Stimulated activated naive B cell treated with anti-CD40 and anti-IgM and Interleukin-4, amounts not matched to agents 10 μg/mL and 1 μg/mL and 100 μg/mL, for 72 hours (primary cell): ENCODE measurements at regions not wholly inside any gene's neighbourhood (a gene's known extent, or its start where the extent isn't known, plus 50 kb on each side); places are given as distances from the start of the nearest gene placed in this dataset.
"Not testable (repeated sequence)": the region's sequence is repeated elsewhere in the genome, so short reads cannot be mapped to it uniquely, and the experiment has no call there.

ENCODE experiments used
- ATAC-seq, 2 donors: fragments of 150-1000 bp; cut with Tn5 transposase; replicated peaks; 2 replicates each; pipeline ENCODE4 v1.10.0; 2021; ENCODE audit warnings: moderate library complexity in 1 of 2
- DNase-seq: peaks from one replicate; pipeline ENCODE4 v3.0.0; 2021
- H3K27ac Mint-ChIP-seq: one replicate; pipeline ENCODE4 v1.8.0; 2022; ENCODE audit warnings: mild to moderate bottlenecking, mixed read lengths
- H3K27me3 Mint-ChIP-seq, 2 donors: one replicate each; pipeline ENCODE4 v1.8.0; 2022; ENCODE audit warnings: mixed read lengths in 2 of 2
- H3K36me3 Mint-ChIP-seq, 2 donors: one replicate each; pipeline ENCODE4 v1.8.0; 2022; ENCODE audit warnings: mixed read lengths in 2 of 2, mild to moderate bottlenecking in 1 of 2
- H3K4me1 Mint-ChIP-seq, 2 donors: one replicate each; pipeline ENCODE4 v1.8.0; 2022; ENCODE audit warnings: mixed read lengths in 2 of 2, mild to moderate bottlenecking in 1 of 2
- H3K4me3 Mint-ChIP-seq, 2 donors: one replicate each; pipeline ENCODE4 v1.8.0; 2022; ENCODE audit warnings: mild to moderate bottlenecking in 2 of 2, mixed read lengths in 2 of 2, moderate library complexity in 1 of 2
- H3K9me3 Mint-ChIP-seq, 2 donors: one replicate each; pipeline ENCODE4 v1.8.0; 2022; ENCODE audit warnings: mixed read lengths in 2 of 2, mild to moderate bottlenecking in 1 of 2

DNA sequence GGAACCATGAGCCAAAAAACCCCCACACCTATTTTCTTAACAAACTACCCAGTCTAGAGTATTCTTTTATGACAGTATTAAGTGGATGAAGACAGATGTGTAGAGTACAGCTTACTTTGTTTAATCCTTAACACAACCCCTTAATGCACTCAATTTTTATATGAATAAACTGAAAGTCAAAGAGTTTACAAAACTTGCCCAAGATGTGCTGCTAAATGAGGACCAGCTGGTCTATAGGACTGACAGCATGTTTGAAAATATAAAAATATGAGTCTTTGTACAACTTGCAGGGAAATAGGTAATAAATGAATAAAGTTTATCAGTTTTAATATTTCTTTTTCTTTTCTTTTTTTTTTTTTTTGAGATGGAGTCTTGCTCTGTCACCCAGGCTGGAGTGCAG is 102.3 kb downstream of the ZFY start:
- Mint-ChIP-seq H3K36me3 (no peaks in the 10 kb centered on the region), H3K27me3 (no peaks in the 10 kb centered on the region), H3K4me3 (no peak overlapping the region), H3K9me3 (no peaks in the 10 kb centered on the region), H3K4me1 (peaks cover 0 to 40% of the 10 kb centered on the region in 2 donors), H3K27ac (no peak overlapping the region)
- ATAC-seq (no peak), DNase-seq (no peak)

DNA sequence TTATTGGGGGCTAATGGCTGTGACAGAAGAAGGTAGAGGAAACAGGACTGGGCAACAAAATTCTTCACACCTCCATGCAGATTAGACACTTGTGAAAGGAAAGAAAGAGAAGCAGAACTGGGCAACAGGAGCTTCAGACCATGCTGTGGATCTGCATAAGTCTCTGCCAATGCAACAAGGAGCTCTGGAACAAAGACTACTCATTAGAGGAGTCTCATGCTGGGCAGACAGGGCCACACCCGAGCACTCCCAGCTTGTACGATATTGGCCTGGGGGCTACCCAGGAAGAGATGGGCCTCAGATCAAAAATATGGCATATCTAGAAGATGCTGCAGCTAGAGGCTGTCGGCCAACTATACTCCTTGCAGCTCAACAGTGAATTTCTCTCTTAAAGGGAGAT is 105.2 kb downstream of the ZFY start:
- H3K4me1 Mint-ChIP-seq: peaks cover 0 to 24% of the 10 kb centered on the region in 2 donors
- ATAC-seq (no peak), DNase-seq (no peak)
- H3K9me3 Mint-ChIP-seq: no peaks in the 10 kb centered on the region
- H3K36me3 Mint-ChIP-seq: no peaks in the 10 kb centered on the region
- H3K27me3 Mint-ChIP-seq: no peaks in the 10 kb centered on the region
- no peak overlapping the region for H3K4me3 Mint-ChIP-seq
- no peak overlapping the region for H3K27ac Mint-ChIP-seq

DNA sequence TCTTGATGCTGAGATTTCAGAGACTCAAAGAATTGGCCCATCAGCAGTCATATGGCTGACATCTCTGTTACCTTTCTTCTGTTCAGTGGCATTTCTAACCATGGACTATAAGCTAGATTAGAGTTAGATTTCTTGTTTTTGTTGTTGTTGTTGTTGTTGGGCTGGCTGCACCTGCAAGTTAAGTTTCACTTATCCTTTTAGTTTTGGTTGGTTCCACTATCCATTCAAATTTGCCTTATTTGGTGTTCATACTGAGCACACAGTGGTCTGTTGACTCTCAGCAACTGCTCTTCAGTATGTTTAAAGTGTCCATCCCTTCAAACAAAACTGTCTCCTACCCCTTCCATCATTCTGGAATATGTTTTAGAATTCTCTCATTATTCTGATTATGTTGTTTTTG is 106.8 kb downstream of the ZFY start:
- no peak for DNase-seq
- Mint-ChIP-seq H3K4me3 (no peak overlapping the region), H3K36me3 (no peaks in the 10 kb centered on the region), H3K4me1 (peaks cover 0 to 31% of the 10 kb centered on the region in 2 donors), H3K27me3 (no peaks in the 10 kb centered on the region), H3K9me3 (no peaks in the 10 kb centered on the region), H3K27ac (no peak overlapping the region)
- ATAC-seq: no peak

DNA sequence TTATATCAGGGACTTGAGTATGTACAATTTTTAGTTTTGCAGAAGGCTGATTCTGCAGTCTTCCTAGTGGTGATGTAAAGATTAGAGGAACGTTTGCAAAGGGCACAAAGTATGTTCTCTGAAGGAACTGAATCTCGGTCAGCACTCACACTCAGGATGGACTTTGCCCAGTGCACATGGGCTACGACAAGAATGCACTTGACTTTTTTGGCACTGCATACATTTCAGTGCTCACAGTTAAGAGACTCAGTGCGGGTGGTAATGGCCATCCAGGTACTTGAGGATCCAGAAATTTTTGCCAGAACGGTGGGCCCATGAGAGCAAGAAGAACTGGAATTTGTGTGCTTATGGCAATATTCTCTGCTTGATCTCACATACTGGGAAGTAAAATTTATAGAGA is 107.7 kb downstream of the ZFY start:
- Mint-ChIP-seq H3K4me3 (no peak overlapping the region), H3K36me3 (no peaks in the 10 kb centered on the region), H3K4me1 (peaks cover 0 to 35% of the 10 kb centered on the region in 2 donors), H3K27ac (no peak overlapping the region), H3K27me3 (no peaks in the 10 kb centered on the region), H3K9me3 (no peaks in the 10 kb centered on the region)
- ATAC-seq (no peak), DNase-seq (no peak)

DNA sequence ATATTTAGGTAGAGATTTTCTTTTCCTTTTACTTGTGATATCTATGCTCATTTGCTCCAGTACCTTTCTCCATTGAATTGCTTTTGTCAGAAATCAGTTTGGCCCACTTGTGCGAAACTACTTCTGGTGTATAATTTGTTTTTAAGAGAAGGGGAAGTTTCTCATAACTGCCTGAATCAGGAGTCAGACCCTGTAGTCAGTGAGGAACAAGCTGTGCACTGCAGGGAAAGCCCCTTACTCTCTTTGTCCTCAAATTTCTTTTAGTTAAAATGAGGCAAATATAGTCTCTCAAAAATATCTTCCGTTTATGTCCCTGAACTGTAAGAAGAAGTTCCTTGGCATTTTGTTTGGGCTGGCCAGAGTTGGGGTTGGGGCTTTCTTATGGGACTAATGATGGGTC is 109.9 kb downstream of the ZFY start:
- peaks cover 0 to 43% of the 10 kb centered on the region in 2 donors for H3K4me1 Mint-ChIP-seq
- H3K4me3 Mint-ChIP-seq: no peak overlapping the region
- no peaks in the 10 kb centered on the region for H3K27me3 Mint-ChIP-seq
- ATAC-seq: peak in 1 of 2 donors; percentile 46
- no peaks in the 10 kb centered on the region for H3K36me3 Mint-ChIP-seq
- H3K27ac Mint-ChIP-seq: no peak overlapping the region
- H3K9me3 Mint-ChIP-seq: no peaks in the 10 kb centered on the region
- DNase-seq: no peak

DNA sequence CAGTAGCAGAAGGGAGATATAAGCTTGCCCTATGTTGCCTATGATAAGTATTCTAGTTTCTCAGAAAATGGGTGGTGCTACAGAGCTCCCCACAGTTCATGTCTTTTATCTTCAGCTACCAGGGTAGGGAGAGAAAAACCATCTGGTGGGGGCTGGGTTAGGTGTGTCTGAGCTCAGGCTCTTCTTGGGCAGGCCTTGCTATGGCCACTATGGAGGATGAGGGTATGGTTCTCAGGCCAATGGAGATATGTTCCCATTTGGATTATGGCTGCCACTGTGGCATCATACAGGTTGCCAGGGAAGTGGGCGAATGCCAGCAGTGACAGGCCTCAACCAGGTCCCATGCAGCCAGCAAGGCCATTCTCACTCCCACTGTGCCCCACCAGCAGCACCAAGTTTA is 120.3 kb downstream of the ZFY start:
- not testable (repeated sequence) for H3K36me3 Mint-ChIP-seq, ATAC-seq, H3K27ac Mint-ChIP-seq, H3K4me1 Mint-ChIP-seq, H3K4me3 Mint-ChIP-seq, DNase-seq, H3K9me3 Mint-ChIP-seq, H3K27me3 Mint-ChIP-seq

DNA sequence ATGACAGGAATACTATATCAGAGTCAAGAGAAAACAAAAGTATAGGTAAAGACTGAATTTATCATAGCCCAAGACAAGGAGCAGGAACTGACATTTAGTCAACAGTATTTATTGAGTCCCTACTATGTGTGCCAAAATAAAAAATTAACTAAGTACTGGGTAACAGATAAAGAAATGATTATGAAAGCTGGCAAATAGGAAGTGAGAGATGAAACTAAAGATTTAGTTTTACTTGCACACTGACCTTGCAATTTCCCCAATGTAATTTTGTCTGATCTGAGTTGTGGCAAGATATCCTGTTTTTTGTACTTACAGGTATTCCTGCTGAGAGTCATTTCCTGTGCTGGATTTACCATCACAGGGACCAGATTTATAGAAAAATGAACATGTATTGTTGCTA is 123.2 kb downstream of the ZFY start:
- H3K27ac Mint-ChIP-seq, H3K27me3 Mint-ChIP-seq, H3K4me3 Mint-ChIP-seq, H3K9me3 Mint-ChIP-seq, H3K4me1 Mint-ChIP-seq, H3K36me3 Mint-ChIP-seq, DNase-seq: not testable (repeated sequence)
- peak in 1 of 2 donors; percentile 23 for ATAC-seq

GRCh38 chrY:3060671-3061070 is 125.5 kb downstream of the ZFY start:
- DNase-seq, H3K27ac Mint-ChIP-seq, H3K4me3 Mint-ChIP-seq, H3K4me1 Mint-ChIP-seq, H3K36me3 Mint-ChIP-seq, H3K9me3 Mint-ChIP-seq, ATAC-seq, H3K27me3 Mint-ChIP-seq: not testable (repeated sequence)

GRCh38 chrY:3088149-3088548 is 153.0 kb downstream of the ZFY start:
- DNase-seq, ATAC-seq, H3K9me3 Mint-ChIP-seq, H3K27ac Mint-ChIP-seq, H3K4me3 Mint-ChIP-seq, H3K4me1 Mint-ChIP-seq, H3K27me3 Mint-ChIP-seq, H3K36me3 Mint-ChIP-seq: not testable (repeated sequence)

DNA sequence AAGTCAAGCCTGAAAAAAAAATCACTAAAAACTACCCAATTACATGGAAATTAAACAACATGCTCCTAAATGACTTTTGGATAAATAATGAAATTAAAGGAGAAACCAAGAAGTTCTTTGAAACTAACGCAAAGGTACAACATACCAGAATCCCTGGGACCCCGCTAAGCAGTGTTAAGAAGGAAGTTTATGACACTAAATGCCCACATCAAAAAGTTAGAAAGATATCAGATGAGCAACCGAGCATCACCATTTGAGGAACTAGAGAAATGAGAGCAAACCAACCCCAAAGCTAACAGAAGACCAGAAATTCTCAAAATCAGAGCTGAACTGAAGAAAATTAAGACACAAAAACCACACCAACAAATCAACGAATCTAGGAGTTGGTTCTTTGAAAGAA is 173.5 kb downstream of the ZFY start:
- H3K4me3 Mint-ChIP-seq, DNase-seq, H3K4me1 Mint-ChIP-seq, ATAC-seq, H3K36me3 Mint-ChIP-seq, H3K27me3 Mint-ChIP-seq, H3K9me3 Mint-ChIP-seq, H3K27ac Mint-ChIP-seq: not testable (repeated sequence)

DNA sequence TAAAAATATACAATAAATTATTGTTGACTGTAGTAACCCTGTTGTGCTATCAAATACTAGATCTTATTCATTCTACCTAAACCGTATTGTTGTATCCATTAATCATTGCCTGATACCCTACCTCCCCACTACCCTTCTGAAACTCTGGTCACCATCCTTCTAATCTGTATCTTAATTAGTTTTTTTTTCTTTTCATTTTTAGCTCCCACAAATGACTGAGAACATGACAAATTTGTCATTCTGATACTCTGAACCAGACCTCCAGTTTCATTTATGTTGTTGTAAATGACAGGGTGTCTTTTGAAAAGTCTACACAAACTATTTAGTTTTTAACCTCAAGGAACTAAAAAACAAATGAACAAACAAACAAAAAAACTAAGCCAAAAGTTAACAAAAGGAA is 185.1 kb downstream of the ZFY start:
- H3K4me3 Mint-ChIP-seq, H3K4me1 Mint-ChIP-seq, H3K9me3 Mint-ChIP-seq, H3K27ac Mint-ChIP-seq, H3K27me3 Mint-ChIP-seq, DNase-seq, H3K36me3 Mint-ChIP-seq, ATAC-seq: not testable (repeated sequence)

GRCh38 chrY:3120716-3121115 is 185.5 kb downstream of the ZFY start:
- not testable (repeated sequence) for DNase-seq, H3K27ac Mint-ChIP-seq, H3K27me3 Mint-ChIP-seq, H3K9me3 Mint-ChIP-seq, H3K4me1 Mint-ChIP-seq, ATAC-seq, H3K36me3 Mint-ChIP-seq, H3K4me3 Mint-ChIP-seq

DNA sequence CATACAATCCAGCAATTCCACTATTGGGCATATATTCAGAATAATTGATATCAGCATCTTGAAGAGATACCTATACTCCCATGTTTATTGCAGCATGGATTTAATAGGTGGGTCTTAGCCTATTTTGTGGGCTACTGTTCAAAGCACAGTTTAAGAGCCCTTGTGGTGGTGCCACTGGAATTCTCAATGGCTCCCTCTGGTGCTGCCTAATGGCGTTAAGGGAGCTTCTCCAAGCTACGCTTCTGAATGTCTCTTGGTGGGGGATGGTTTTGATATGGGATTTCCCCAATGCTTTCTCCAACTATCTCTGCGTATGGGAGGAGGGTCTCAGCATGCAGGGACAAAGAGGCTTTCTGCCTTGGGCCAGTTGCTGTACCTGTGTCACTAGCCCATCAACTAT is 188.3 kb downstream of the ZFY start:
- H3K36me3 Mint-ChIP-seq, DNase-seq, H3K9me3 Mint-ChIP-seq, H3K27me3 Mint-ChIP-seq, ATAC-seq, H3K4me3 Mint-ChIP-seq, H3K4me1 Mint-ChIP-seq, H3K27ac Mint-ChIP-seq: not testable (repeated sequence)

GRCh38 chrY:3171074-3171473 is 235.9 kb downstream of the ZFY start:
- not testable (repeated sequence) for DNase-seq, H3K27ac Mint-ChIP-seq, H3K4me3 Mint-ChIP-seq, H3K9me3 Mint-ChIP-seq, ATAC-seq, H3K36me3 Mint-ChIP-seq, H3K27me3 Mint-ChIP-seq, H3K4me1 Mint-ChIP-seq

DNA sequence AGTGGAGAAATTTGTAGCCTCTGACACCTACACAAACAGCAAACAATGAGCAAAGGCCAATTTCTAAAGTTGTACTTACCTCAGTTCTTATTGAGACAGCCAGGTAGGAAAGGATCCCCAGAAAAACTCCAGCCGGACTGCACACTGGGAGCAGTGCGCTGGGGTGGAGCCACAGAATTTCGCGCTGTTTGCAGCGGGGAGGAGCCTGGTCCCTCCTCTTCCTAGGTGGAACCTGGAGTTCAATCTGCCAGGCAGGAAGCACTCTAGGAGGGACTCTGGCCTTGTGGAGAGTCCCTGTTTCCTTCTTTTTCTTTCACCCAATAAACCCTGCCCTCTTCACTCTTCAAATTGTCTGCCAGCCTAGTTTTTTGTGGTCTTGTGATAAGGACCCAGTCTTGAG is 259.9 kb downstream of the ZFY start:
- not testable (repeated sequence) for H3K4me3 Mint-ChIP-seq, ATAC-seq, H3K9me3 Mint-ChIP-seq, H3K4me1 Mint-ChIP-seq, H3K27me3 Mint-ChIP-seq, DNase-seq, H3K36me3 Mint-ChIP-seq, H3K27ac Mint-ChIP-seq

GRCh38 chrY:3202287-3202686 is 267.1 kb downstream of the ZFY start:
- H3K36me3 Mint-ChIP-seq, H3K9me3 Mint-ChIP-seq, H3K4me3 Mint-ChIP-seq, DNase-seq, H3K27ac Mint-ChIP-seq, H3K4me1 Mint-ChIP-seq, ATAC-seq, H3K27me3 Mint-ChIP-seq: not testable (repeated sequence)
